ENCODE measurements at regions not wholly inside any gene's neighbourhood (a gene's known extent, or its start where the extent isn't known, plus 50 kb on each side); places are given as distances from the start of the nearest gene placed in this dataset.

GRCh38 chr11:37026326-37026725, 428.3 kb upstream of the RAG2 start:
- no peak overlapping the region for H3K9ac ChIP-seq (ENCODE audit: low read length)
- CTCF ChIA-PET = no interaction called here
- H3K4me2 ChIP-seq (ENCODE audit: low read length) = no peak overlapping the region
- no peaks in the 10 kb centered on the region for H3K9me2 ChIP-seq (ENCODE audit: insufficient read depth)
- intact Hi-C loops (cut with micrococcal nuclease) = no loop called here
- no peak overlapping the region for H3K4me3 ChIP-seq (replicated peaks in 1 of 2; ENCODE audit: low read depth in 1 of 2, low read length in 2 of 2)
- H3K27ac ChIP-seq (ENCODE audit: low read depth, low read length) = no peak overlapping the region
- no peaks in the 10 kb centered on the region for H3K36me3 ChIP-seq (ENCODE audit: control insufficient read depth in 1 of 2, insufficient read depth in 2 of 2, low read length in 2 of 2)
- no peak overlapping the region for H2AFZ ChIP-seq (ENCODE audit: low read depth, low read length, poor library complexity, severe bottlenecking)
- H3K9me3 ChIP-seq (ENCODE audit: control insufficient read depth in 1 of 2, insufficient read depth in 1 of 2, low read depth in 1 of 2, low read length in 2 of 2) = peaks cover 0 to 20% of the 10 kb centered on the region in 2 experiments; a peak in 2 of 4 replicates
- H3K4me1 ChIP-seq (ENCODE audit: control insufficient read depth in 1 of 2, insufficient read depth in 2 of 2, low read length in 2 of 2) = no peaks in the 10 kb centered on the region
- no peaks in the 10 kb centered on the region for H4K20me1 ChIP-seq (ENCODE audit: insufficient read depth)
- RAD21 ChIA-PET (ENCODE audit: low non-redundant PET in 1 of 2, low total read pairs in 2 of 2, uncharacterized antibody in 2 of 2, unreplicated experiment in 2 of 2) = no interaction called here
- no peak for DNase-seq (ENCODE audit: low read depth, low spot score)
- no peak for ATAC-seq
- no peaks in the 10 kb centered on the region for H3K79me2 ChIP-seq (ENCODE audit: insufficient read depth, low read length)
- POLR2A ChIA-PET = no interaction called here
- H3K27me3 ChIP-seq (ENCODE audit: insufficient read depth, low read length) = no peaks in the 10 kb centered on the region
- no TSS peak for BruUV-seq (replicated peaks)
- TF ChIP-seq EZH2phosphoT487 (IDR thresholded peaks at IDR 0.05; ENCODE audit: borderline replicate concordance) (no peak), SP1 (IDR thresholded peaks at IDR 0.05; ENCODE audit: low read depth) (no peak), ATF3 (IDR thresholded peaks at IDR 0.05) (no peak), JUND (IDR thresholded peaks at IDR 0.05) (no peak), ELF1 (IDR thresholded peaks at IDR 0.05; ENCODE audit: borderline replicate concordance, low read depth) (no peak), RAD21 (IDR thresholded peaks at IDR 0.05; ENCODE audit: low read depth) (no peak), CTCF (IDR thresholded peaks at IDR 0.05 in 2 of 3, conservative IDR thresholded peaks at IDR 0.05 in 1 of 3; ENCODE audit: borderline replicate concordance in 1 of 3, insufficient read depth in 1 of 3, low read depth in 2 of 3, low read length in 2 of 3) (no peak), CEBPB (IDR thresholded peaks at IDR 0.05; ENCODE audit: low read depth) (no peak), FOSL1 (IDR thresholded peaks at IDR 0.05; ENCODE audit: low read depth) (no peak), EGR1 (IDR thresholded peaks at IDR 0.05; ENCODE audit: low read depth) (no peak), POLR2A (IDR thresholded peaks at IDR 0.05; ENCODE audit: borderline replicate concordance, extremely low read depth, insufficient read depth, insufficient read length) (no peak), ZBTB33 (IDR thresholded peaks at IDR 0.05; ENCODE audit: extremely low read depth, insufficient replicate concordance, low read length) (no peak), TCF7L2 (IDR thresholded peaks at IDR 0.05; ENCODE audit: borderline replicate concordance, extremely low read depth, insufficient read depth, insufficient read length) (no peak), ZFX (IDR thresholded peaks at IDR 0.05) (no peak), ZNF274 (IDR thresholded peaks at IDR 0.05; ENCODE audit: low read depth, low read length) (no peak), POLR2AphosphoS5 (IDR thresholded peaks at IDR 0.05; ENCODE audit: low read depth, low read length) (no peak), EZH2 (IDR thresholded peaks at IDR 0.05) (no peak), MAX (IDR thresholded peaks at IDR 0.05) (no peak), REST (IDR thresholded peaks at IDR 0.05; ENCODE audit: low read depth) (no peak)
